ENCODE measurements at regions not wholly inside any gene's neighbourhood (a gene's known extent, or its start where the extent isn't known, plus 50 kb on each side); places are given as distances from the start of the nearest gene placed in this dataset.
"Not testable (repeated sequence)": the region's sequence is repeated elsewhere in the genome, so short reads cannot be mapped to it uniquely, and the experiment has no call there.

GRCh38 chr18:44569391-44570055 is 111.2 kb upstream of the SETBP1 start:
- no peak for DNase-seq

GRCh38 chr18:44579028-44579702 is 101.5 kb upstream of the SETBP1 start:
- no peak for DNase-seq

GRCh38 chr18:44579745-44580144 is 100.9 kb upstream of the SETBP1 start:
- DNase-seq: no peak

GRCh38 chr18:44580159-44580558 is 100.5 kb upstream of the SETBP1 start:
- no peak for DNase-seq

- not testable (repeated sequence) for DNase-seq
Measured at GRCh38 chr18:44580782-44581181, 99.9 kb upstream of the SETBP1 start.

GRCh38 chr18:44582456-44582855 is 98.2 kb upstream of the SETBP1 start:
- no peak for DNase-seq

- DNase-seq: no peak
Measured at GRCh38 chr18:44584900-44585299, 95.8 kb upstream of the SETBP1 start.

GRCh38 chr18:44586782-44587524 is 93.7 kb upstream of the SETBP1 start:
- DNase-seq: no peak

- DNase-seq: no peak
Measured at GRCh38 chr18:44588508-44588907, 92.2 kb upstream of the SETBP1 start.

GRCh38 chr18:44589693-44590355 is 90.9 kb upstream of the SETBP1 start:
- no peak for DNase-seq

- no peak for DNase-seq
Measured at GRCh38 chr18:44590956-44591670, 89.6 kb upstream of the SETBP1 start.

GRCh38 chr18:44592639-44593038 is 88.0 kb upstream of the SETBP1 start:
- no peak for DNase-seq

- DNase-seq: no peak
Measured at GRCh38 chr18:44594799-44595467, 85.8 kb upstream of the SETBP1 start.

- no peak for DNase-seq
Measured at GRCh38 chr18:44597797-44598196, 82.9 kb upstream of the SETBP1 start.

GRCh38 chr18:44598514-44598913 is 82.2 kb upstream of the SETBP1 start:
- DNase-seq: no peak

GRCh38 chr18:44599412-44599811 is 81.3 kb upstream of the SETBP1 start:
- no peak for DNase-seq

GRCh38 chr18:44601447-44601846 is 79.2 kb upstream of the SETBP1 start:
- DNase-seq: no peak

GRCh38 chr18:44602380-44602779 is 78.3 kb upstream of the SETBP1 start:
- no peak for DNase-seq

- DNase-seq: no peak
Measured at GRCh38 chr18:44602845-44603244, 77.8 kb upstream of the SETBP1 start.

GRCh38 chr18:44609181-44609941 is 71.3 kb upstream of the SETBP1 start:
- DNase-seq: no peak

- no peak for DNase-seq
Measured at GRCh38 chr18:44620812-44621211, 59.9 kb upstream of the SETBP1 start.
